ENCODE measurements at regions not wholly inside any gene's neighbourhood (a gene's known extent, or its start where the extent isn't known, plus 50 kb on each side); places are given as distances from the start of the nearest gene placed in this dataset.

DNA sequence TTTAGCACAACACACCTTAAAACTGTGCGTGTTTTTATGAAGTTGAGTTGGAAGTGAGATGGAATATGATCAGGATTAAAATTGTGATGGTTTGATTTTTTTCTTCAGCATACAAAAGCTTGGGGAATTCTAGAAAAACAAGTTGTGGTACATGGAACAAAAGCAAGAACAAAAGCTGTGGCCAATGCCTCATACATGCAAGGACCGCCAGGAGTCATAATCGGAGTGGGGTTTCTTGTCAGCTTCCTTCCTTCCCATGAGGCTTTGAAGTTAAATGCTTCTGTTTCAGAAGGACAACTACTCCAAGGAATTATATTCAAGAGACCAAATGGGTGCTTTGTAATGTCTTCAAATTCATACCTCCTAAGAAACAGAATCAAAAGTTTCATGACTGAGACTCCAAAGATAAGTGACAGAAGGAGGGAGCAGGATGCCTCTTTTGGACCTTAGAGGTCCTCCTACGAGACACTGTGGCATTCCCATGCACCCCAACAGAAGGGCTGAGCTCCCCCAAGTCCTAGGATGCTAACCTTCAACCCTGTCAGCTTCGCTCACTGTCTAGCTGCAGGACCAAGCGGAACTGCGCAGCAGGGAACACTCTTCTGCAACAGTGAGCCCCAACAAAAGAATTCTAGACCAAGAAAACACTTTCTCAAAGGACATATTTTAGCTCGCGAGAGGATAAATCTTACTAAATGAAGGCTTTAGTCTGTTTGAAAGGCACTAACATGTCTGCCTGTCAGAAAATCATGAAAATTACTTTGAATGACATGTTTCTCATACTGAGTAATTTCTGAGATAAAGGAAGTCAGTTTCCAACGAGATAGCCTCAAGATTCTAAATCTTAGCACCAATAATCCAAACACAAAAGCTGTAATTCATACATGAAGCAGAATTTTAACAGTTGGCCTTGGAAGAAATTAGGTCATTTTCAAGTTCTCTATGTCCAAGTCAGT lies 108.5 kb upstream of the NHSL1 start:
- no peaks in the 10 kb centered on the region for H3K4me1 ChIP-seq (replicated peaks)
- H3K27me3 ChIP-seq (replicated peaks) = no peaks in the 10 kb centered on the region
- DNase-seq (ENCODE audit: low read depth in 1 of 2, low spot score in 2 of 2) = no peak
- no peaks in the 10 kb centered on the region for H3K9me3 ChIP-seq (replicated peaks)
- H3K36me3 ChIP-seq = no peaks in the 10 kb centered on the region
- no peak overlapping the region for H3K27ac ChIP-seq
- H3K4me3 ChIP-seq = no peak overlapping the region

DNA sequence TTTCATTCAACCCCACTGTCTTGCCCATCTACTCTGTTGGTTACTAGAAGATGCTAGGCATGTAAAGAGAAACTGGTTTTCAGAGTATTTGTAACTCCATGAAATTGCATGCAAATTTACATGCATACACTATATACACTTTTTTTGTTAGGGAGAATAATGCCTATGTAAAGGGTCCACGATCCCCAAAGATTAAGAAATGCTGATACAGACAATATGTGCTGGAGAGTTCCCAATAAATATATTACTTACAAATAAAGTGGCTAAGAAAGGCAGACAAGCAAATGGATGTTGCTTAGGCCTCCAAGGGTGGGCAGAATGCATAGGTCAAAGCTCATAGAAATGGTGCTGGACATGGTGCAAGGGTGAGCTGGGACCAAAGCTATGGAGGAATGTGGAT lies 109.6 kb upstream of the NHSL1 start:
- Histone ChIP-seq H3K4me1 (replicated peaks) (no peaks in the 10 kb centered on the region), H3K27ac (no peak overlapping the region), H3K36me3 (no peaks in the 10 kb centered on the region), H3K9me3 (replicated peaks) (no peaks in the 10 kb centered on the region), H3K4me3 (no peak overlapping the region), H3K27me3 (replicated peaks) (no peaks in the 10 kb centered on the region)
- DNase-seq (ENCODE audit: low read depth in 1 of 2, low spot score in 2 of 2) = no peak

DNA sequence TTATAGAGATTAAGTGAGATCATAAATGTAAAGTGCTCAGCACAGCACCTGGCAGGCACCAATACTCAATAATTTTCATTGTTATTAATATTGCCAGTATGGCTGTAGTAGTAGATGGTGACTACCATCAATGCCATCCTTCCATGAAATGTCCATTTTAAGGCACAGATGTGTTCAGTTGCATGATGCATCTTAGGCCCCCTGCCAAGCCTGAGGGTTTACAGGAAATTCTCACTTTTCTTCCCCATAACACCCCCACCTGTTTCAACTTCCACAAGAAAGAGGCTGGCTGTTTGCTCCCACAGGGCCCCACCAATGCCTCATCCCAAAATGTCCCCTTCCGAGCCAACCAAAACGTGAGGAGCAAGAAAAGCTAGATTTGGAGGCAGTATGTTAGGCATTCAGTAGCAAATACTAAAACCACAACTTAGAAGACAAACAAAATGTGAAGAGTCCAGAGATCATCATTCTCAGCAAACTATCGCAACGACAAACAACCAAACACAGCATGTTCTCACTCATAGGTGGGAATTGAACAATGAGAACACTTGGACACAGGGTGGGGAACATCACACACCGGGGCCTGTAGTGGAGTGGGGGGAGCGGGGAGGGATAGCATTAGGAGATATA lies 110.6 kb upstream of the NHSL1 start:
- no peak overlapping the region for H3K27ac ChIP-seq
- no peaks in the 10 kb centered on the region for H3K27me3 ChIP-seq (replicated peaks)
- no peaks in the 10 kb centered on the region for H3K4me1 ChIP-seq (replicated peaks)
- H3K4me3 ChIP-seq = no peak overlapping the region
- H3K36me3 ChIP-seq = no peaks in the 10 kb centered on the region
- no peak for DNase-seq (ENCODE audit: low read depth in 1 of 2, low spot score in 2 of 2)
- no peaks in the 10 kb centered on the region for H3K9me3 ChIP-seq (replicated peaks)

DNA sequence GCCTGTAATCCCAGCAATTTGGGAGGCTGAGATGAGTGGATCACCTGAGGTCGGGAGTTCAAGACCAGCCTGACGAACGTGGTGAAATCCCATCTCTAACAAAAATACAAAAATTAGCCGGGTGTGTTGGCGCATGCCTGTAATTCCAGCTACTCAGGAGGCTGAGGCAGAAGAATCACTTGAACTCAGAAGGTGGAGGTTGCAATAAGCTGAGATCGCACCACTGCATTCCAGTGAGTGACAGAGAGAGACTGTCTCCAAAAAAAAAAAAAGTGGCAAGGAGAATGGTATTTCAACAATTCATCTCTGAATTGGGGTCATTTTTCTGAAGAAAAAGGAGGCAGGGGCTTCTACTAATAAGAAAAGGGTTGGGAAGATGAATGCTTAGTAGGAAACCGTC lies 111.5 kb upstream of the NHSL1 start:
- no peaks in the 10 kb centered on the region for H3K9me3 ChIP-seq (replicated peaks)
- DNase-seq (ENCODE audit: low read depth in 1 of 2, low spot score in 2 of 2) = no peak
- no peaks in the 10 kb centered on the region for H3K36me3 ChIP-seq
- H3K4me1 ChIP-seq (replicated peaks) = no peaks in the 10 kb centered on the region
- no peak overlapping the region for H3K27ac ChIP-seq
- no peaks in the 10 kb centered on the region for H3K27me3 ChIP-seq (replicated peaks)
- no peak overlapping the region for H3K4me3 ChIP-seq

DNA sequence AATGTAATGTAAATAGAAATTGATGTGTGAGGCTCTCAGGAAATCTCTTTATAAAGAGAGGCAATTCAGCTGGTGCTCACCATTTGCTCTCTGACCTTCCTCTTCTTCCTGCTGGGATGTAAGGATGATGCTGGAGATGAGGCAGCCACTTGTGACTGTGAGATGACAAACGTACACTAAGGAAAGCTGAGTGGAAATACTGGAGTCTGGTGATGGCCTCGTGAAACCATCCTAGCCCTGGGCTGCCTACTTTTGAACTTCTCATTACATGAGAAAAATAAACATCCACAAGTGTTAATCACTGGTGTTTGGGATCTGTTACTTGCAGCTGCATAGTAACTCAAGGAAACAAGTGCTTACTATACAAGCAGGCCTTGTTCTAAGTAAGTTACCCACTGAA lies 114.9 kb upstream of the NHSL1 start:
- Histone ChIP-seq H3K9me3 (replicated peaks) (no peaks in the 10 kb centered on the region), H3K27me3 (replicated peaks) (no peaks in the 10 kb centered on the region), H3K4me3 (no peak overlapping the region), H3K27ac (no peak overlapping the region), H3K36me3 (no peaks in the 10 kb centered on the region), H3K4me1 (replicated peaks) (no peaks in the 10 kb centered on the region)
- DNase-seq (ENCODE audit: low read depth in 1 of 2, low spot score in 2 of 2) = no peak

DNA sequence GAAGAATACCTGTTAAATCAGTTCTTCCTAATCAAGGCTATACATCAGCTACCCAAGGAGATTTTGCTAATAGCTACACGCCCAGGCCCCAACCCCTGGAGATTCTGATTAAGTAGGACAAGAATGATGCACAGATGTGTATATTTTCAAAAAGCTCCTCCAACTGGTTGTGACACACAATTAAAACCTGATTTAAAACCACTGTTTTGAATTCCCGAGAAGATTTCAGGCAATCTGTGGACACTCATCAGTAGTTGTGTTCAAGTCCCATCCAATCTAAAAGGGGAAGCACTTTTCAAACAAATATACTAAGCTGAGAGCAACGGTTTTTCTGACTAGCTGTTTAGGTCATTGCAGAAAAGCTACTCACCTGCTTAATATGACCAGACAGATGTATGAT lies 118.9 kb upstream of the NHSL1 start:
- Histone ChIP-seq H3K9me3 (replicated peaks) (no peaks in the 10 kb centered on the region), H3K27me3 (replicated peaks) (no peaks in the 10 kb centered on the region), H3K4me1 (replicated peaks) (no peaks in the 10 kb centered on the region), H3K36me3 (no peaks in the 10 kb centered on the region), H3K4me3 (no peak overlapping the region), H3K27ac (no peak overlapping the region)
- no peak for DNase-seq (ENCODE audit: low read depth in 1 of 2, low spot score in 2 of 2)

DNA sequence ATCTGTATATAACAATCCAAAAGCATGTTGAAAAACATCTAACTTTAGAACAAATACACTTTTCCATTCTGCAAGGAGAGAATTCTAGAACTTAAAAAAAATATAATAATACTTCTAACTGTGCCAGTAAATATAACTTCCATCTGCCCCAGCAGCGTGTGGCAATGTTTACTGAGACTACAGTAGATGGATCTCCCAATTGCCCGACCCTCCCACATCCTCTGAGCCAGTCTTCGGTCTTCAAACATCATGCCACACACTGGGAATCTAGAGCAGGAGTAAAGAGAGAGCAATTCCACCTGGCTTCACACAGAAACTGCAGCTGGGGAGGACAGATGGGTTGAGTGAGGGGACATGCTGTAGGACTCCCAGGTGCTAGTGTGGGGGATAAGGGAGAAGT lies 121.3 kb upstream of the NHSL1 start:
- Histone ChIP-seq H3K27ac (no peak overlapping the region), H3K4me1 (replicated peaks) (no peaks in the 10 kb centered on the region), H3K4me3 (no peak overlapping the region), H3K27me3 (replicated peaks) (no peaks in the 10 kb centered on the region), H3K36me3 (no peaks in the 10 kb centered on the region), H3K9me3 (replicated peaks) (no peaks in the 10 kb centered on the region)
- no peak for DNase-seq (ENCODE audit: low read depth in 1 of 2, low spot score in 2 of 2)

DNA sequence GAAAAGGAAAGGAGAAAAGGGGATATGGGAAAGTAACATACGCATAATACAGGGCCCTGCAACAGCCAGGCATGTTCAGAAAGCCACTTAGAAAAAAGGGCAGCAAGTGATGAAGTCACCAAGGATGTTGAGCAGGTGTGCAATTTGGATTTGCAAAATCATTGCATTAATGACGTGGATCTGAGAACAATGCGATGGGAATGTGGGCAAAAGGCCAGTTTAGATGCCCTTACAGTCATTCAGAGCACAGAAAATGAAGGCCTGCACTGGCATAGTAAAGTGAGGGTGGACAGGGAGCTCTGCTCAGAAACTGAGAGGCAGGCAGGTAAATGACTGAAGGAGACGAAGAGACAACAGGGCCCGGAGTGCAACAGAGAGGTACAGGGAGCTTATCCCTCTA lies 123.7 kb upstream of the NHSL1 start:
- Histone ChIP-seq H3K27me3 (replicated peaks) (no peaks in the 10 kb centered on the region), H3K9me3 (replicated peaks) (no peaks in the 10 kb centered on the region), H3K27ac (no peak overlapping the region), H3K4me3 (no peak overlapping the region), H3K4me1 (replicated peaks) (no peaks in the 10 kb centered on the region), H3K36me3 (no peaks in the 10 kb centered on the region)
- no peak for DNase-seq (ENCODE audit: low read depth in 1 of 2, low spot score in 2 of 2)

DNA sequence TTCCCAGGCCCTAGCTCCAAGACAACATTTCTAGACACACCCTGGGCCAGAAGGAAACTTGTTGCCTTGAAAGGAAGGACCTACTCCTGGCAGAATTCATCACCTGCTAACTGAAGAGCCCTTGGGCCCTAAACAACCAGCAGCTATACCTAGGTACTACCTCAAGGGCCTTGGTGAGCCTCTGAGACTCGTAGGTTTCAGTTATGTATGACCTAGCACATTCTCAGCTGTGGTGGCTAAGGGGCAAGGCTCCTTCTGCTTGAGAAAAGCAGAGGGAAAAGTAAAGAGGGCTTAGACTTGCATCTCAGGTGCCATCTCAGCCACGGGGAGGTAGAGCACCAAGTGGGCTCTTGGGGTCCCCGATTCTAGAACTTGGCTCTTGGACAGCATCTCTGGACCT lies 132.3 kb upstream of the NHSL1 start:
- Histone ChIP-seq H3K27me3 (replicated peaks) (no peaks in the 10 kb centered on the region), H3K4me1 (replicated peaks) (no peaks in the 10 kb centered on the region), H3K4me3 (no peak overlapping the region), H3K36me3 (no peaks in the 10 kb centered on the region), H3K9me3 (replicated peaks) (no peaks in the 10 kb centered on the region), H3K27ac (no peak overlapping the region)
- no peak for DNase-seq (ENCODE audit: low read depth in 1 of 2, low spot score in 2 of 2)

DNA sequence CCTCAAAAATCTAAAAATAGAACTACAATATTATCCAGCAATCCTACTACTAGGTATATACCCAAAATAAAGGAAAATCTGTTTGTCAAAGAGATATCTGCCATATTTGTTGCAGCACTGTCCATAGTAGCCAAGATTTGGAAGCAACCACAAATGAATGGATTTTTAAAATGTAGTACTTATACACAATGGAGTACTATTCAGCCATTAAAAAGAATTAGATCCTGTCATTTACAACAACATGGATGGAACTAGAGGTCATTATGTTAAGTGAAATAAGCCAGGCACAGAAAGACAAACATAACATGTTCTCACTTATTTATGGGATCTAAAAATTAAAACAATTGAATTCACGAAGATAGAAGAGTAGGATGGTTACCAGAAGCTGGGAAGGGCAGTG lies 135.7 kb upstream of the CCDC28A start:
- Histone ChIP-seq H3K27ac (no peak overlapping the region), H3K36me3 (no peaks in the 10 kb centered on the region), H3K4me1 (replicated peaks) (no peaks in the 10 kb centered on the region), H3K4me3 (no peak overlapping the region), H3K9me3 (replicated peaks) (no peaks in the 10 kb centered on the region), H3K27me3 (replicated peaks) (no peaks in the 10 kb centered on the region)
- DNase-seq (ENCODE audit: low read depth in 1 of 2, low spot score in 2 of 2) = no peak

DNA sequence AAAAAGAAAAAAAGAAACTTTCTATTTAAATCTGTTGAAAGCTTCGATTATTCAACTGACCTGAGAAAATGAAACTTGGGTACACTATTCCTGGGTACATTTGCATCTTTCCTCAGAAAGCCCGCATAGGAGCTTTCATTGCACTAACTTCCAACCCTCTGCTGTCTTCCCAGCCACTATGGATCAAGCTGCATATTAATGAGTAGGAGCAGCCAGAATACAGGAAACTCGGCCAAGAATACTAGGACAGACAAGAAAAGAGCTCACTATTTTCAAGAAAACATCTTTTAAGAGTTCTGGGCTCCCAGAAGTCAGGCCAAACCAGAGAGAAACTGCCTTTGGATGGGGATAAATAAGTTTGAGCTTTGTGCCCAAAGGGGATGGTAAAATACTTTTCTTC lies 135.0 kb upstream of the CCDC28A start:
- H3K27me3 ChIP-seq (replicated peaks) = no peaks in the 10 kb centered on the region
- DNase-seq (ENCODE audit: low read depth in 1 of 2, low spot score in 2 of 2) = no peak
- H3K4me3 ChIP-seq = no peak overlapping the region
- no peak overlapping the region for H3K27ac ChIP-seq
- no peaks in the 10 kb centered on the region; the same call in 1 of the 2 replicates for H3K9me3 ChIP-seq (replicated peaks)
- H3K36me3 ChIP-seq = no peaks in the 10 kb centered on the region
- no peaks in the 10 kb centered on the region for H3K4me1 ChIP-seq (replicated peaks)

DNA sequence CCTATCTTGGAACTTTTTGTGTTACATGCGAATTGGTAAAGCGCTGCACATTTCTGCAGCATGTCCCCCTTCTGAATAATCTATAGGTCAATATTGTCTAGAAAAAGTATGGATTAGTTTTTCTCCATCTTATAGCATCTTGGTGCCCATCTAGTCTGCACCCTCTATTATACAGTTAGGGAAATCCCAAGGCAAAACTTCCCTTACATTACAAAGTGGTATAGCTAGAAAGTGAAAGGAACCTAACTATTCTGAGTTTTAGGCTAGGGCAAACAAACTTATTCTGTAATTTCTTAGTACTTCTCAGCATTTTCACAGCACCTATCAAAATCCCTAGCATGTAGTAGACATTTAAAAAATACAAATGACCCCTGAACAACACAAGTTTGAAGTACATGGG lies 133.5 kb upstream of the CCDC28A start:
- no peak for DNase-seq (ENCODE audit: low read depth in 1 of 2, low spot score in 2 of 2)
- H3K27me3 ChIP-seq (replicated peaks) = no peaks in the 10 kb centered on the region
- H3K4me3 ChIP-seq = no peak overlapping the region
- no peak overlapping the region for H3K27ac ChIP-seq
- H3K4me1 ChIP-seq (replicated peaks) = no peaks in the 10 kb centered on the region
- no peaks in the 10 kb centered on the region; the same call in 1 of the 2 replicates for H3K9me3 ChIP-seq (replicated peaks)
- no peaks in the 10 kb centered on the region for H3K36me3 ChIP-seq

DNA sequence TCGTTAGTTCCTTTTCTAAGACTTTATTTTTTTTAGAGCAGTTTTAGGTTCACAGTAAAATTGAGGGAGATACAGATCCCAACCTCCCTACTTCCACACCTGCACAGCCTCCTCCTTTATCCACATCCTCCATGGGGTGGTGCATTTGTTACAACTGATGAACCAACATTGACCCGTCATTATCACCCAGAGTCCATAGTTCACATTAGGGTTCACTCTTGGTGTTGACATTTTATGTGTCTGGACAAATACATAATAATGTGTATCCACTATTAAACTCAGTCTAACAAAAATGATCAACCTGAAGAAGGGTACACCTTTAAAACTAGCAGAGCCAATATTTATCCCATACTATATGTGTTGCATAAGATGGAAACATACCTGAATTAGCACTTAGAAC lies 130.4 kb upstream of the CCDC28A start:
- H3K27ac ChIP-seq = no peak overlapping the region
- H3K4me1 ChIP-seq (replicated peaks) = no peaks in the 10 kb centered on the region; the same call in 1 of the 2 replicates
- H3K4me3 ChIP-seq = no peak overlapping the region
- no peaks in the 10 kb centered on the region for H3K36me3 ChIP-seq
- H3K9me3 ChIP-seq (replicated peaks) = no peaks in the 10 kb centered on the region; the same call in 1 of the 2 replicates
- DNase-seq (ENCODE audit: low read depth in 1 of 2, low spot score in 2 of 2) = no peak
- no peaks in the 10 kb centered on the region for H3K27me3 ChIP-seq (replicated peaks)

DNA sequence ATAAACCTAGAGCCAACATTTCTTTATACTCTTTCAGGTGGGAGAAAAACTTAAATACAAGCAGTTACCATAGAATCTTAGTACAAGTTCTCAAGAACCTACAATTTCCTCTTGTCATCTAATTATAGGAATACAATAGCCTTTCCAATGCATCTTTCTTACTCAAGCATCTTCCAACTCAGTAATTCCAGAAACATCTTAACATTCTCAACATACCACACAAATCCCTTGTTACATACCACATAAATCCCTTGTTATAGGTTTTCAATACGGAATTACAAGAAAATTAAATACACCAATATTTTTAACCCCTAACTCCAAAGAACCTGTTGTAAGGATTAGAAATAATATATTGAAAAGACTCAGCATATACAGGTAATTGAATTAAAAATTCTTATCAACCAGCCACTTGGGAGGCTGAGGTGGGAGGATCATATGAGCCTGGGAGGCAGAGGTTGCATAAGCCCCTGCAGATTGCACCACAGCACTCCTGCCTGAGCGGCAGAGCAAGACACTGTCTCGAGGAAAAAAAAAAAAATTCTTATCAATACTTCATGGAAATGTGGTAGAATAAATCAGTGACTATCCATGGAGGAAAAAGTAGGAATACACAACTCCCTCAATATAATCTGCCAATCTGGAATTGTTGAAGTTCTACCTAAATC lies 127.5 kb upstream of the CCDC28A start:
- Histone ChIP-seq H3K27ac (no peak overlapping the region), H3K4me1 (replicated peaks) (no peaks in the 10 kb centered on the region; the same call in 1 of the 2 replicates), H3K27me3 (replicated peaks) (no peaks in the 10 kb centered on the region), H3K4me3 (no peak overlapping the region), H3K9me3 (replicated peaks) (no peaks in the 10 kb centered on the region; the same call in 1 of the 2 replicates), H3K36me3 (no peaks in the 10 kb centered on the region)
- DNase-seq (ENCODE audit: low read depth in 1 of 2, low spot score in 2 of 2) = no peak
